Left lung (tissue), 4 donors: ENCODE measurements at regions not wholly inside any gene's neighbourhood (a gene's known extent, or its start where the extent isn't known, plus 50 kb on each side); places are given as distances from the start of the nearest gene placed in this dataset.
A peak's percentile ranks its signal among the peaks of the same experiment; 100 is the strongest.

ENCODE experiments used
- ATAC-seq: fragments of 200-7000 bp; cut with Tn5 transposase; one replicate; pipeline ENCODE4 v1.9.1; 2020; ENCODE audit warnings: moderate library complexity
- DNase-seq, 4 donors: peaks; one replicate each; pipeline ENCODE4 v3.0.0-alpha.2; 2013 to 2020
- H3K27ac ChIP-seq, 2 donors: fragments of 200-600 bp; sonication (generic) in 1 of 2; one replicate each; pipeline versions ENCODE4 v1.5.0 to v1.8.0; 2020 to 2021
- H3K27me3 ChIP-seq, 2 donors: fragments of 200-600 bp; sonication (generic) in 1 of 2; one replicate each; pipeline versions ENCODE4 v1.5.0 to v1.8.0; 2020 to 2021
- H3K36me3 ChIP-seq, 2 donors: fragments of 200-600 bp; sonication (generic) in 1 of 2; one replicate each; pipeline versions ENCODE4 v1.5.0 to v1.8.0; 2020 to 2021
- H3K4me1 ChIP-seq, 2 donors: fragments of 200-600 bp; one replicate each; pipeline ENCODE4 v1.8.0; 2021
- H3K4me3 ChIP-seq, 2 donors: fragments of 200-600 bp; sonication (generic) in 1 of 2; one replicate each; pipeline versions ENCODE4 v1.5.0 to v1.8.0; 2020 to 2021; ENCODE audit warnings: mild to moderate bottlenecking in 1 of 2
- H3K9me3 ChIP-seq, 2 donors: fragments of 200-600 bp; sonication (generic) in 1 of 2; one replicate each; pipeline versions ENCODE4 v1.5.0 to v1.8.0; 2020 to 2021
- CTCF ChIP-seq, 2 donors: fragments of 200-600 bp; sonication (generic) in 1 of 2; IDR thresholded peaks; one replicate each; pipeline versions ENCODE4 v1.5.0 to v1.8.0; 2021; ENCODE audit warnings: antibody characterized with exemption in 2 of 2
- intact Hi-C, 2 donors: fragments of 100-400 bp; cut with DNase I; formaldehyde crosslinking; loops; one replicate each; pipeline versions ENCODE4 v1.11.2 to v1.14.2; 2022
- donor health status: DM: no; HTN: yes; CAD: no.
- donor health status: DM: no; HTN: no; CAD: no.

- Histone ChIP-seq H3K4me3 (no peak overlapping the region), H3K27me3 (no peaks in the 10 kb centered on the region), H3K4me1 (no peaks in the 10 kb centered on the region), H3K36me3 (no peaks in the 10 kb centered on the region), H3K9me3 (no peaks in the 10 kb centered on the region), H3K27ac (no peak overlapping the region)
- intact Hi-C loops, result no loop called here
- no peak for TF ChIP-seq CTCF (IDR thresholded peaks at IDR 0.05)
- no peak for DNase-seq
- ATAC-seq, result no peak
Measured at GRCh38 chr2:234271338-234271737, 220.8 kb downstream of the SPP2 start.

- Histone ChIP-seq H3K9me3 (no peaks in the 10 kb centered on the region), H3K4me3 (no peak overlapping the region), H3K36me3 (no peaks in the 10 kb centered on the region), H3K27me3 (no peaks in the 10 kb centered on the region), H3K4me1 (no peaks in the 10 kb centered on the region), H3K27ac (no peak overlapping the region)
- DNase-seq (no peak), ATAC-seq (peak; percentile 53)
- intact Hi-C loops, result no loop called here
- TF ChIP-seq CTCF (IDR thresholded peaks at IDR 0.05), result no peak
Measured at GRCh38 chr2:234269769-234270204, 219.3 kb downstream of the SPP2 start.

GRCh38 chr2:234267534-234267933 is 217.0 kb downstream of the SPP2 start:
- H3K9me3 ChIP-seq, result no peaks in the 10 kb centered on the region
- no peak for ATAC-seq
- H3K27ac ChIP-seq, result no peak overlapping the region
- H3K4me1 ChIP-seq, result no peaks in the 10 kb centered on the region
- H3K27me3 ChIP-seq, result no peaks in the 10 kb centered on the region
- no peak for TF ChIP-seq CTCF (IDR thresholded peaks at IDR 0.05)
- no peak overlapping the region for H3K4me3 ChIP-seq
- DNase-seq, result no peak
- no peaks in the 10 kb centered on the region for H3K36me3 ChIP-seq
- intact Hi-C loops, result no loop called here

- ATAC-seq (no peak), DNase-seq (no peak)
- Histone ChIP-seq H3K36me3 (no peaks in the 10 kb centered on the region), H3K4me3 (no peak overlapping the region), H3K27me3 (no peaks in the 10 kb centered on the region), H3K9me3 (no peaks in the 10 kb centered on the region), H3K27ac (no peak overlapping the region), H3K4me1 (no peaks in the 10 kb centered on the region)
- intact Hi-C loops, result no loop called here
- no peak for TF ChIP-seq CTCF (IDR thresholded peaks at IDR 0.05)
Measured at GRCh38 chr2:234266952-234267351, 216.4 kb downstream of the SPP2 start.

- no peak overlapping the region for H3K27ac ChIP-seq
- DNase-seq, result no peak
- no peaks in the 10 kb centered on the region for H3K9me3 ChIP-seq
- H3K4me1 ChIP-seq, result no peaks in the 10 kb centered on the region
- no peak overlapping the region for H3K4me3 ChIP-seq
- H3K36me3 ChIP-seq, result no peaks in the 10 kb centered on the region
- intact Hi-C loops, result no loop called here
- no peaks in the 10 kb centered on the region for H3K27me3 ChIP-seq
- TF ChIP-seq CTCF (IDR thresholded peaks at IDR 0.05), result no peak
- no peak for ATAC-seq
Measured at GRCh38 chr2:234265206-234265605, 214.7 kb downstream of the SPP2 start.
